ENCODE measurements at regions not wholly inside any gene's neighbourhood (a gene's known extent, or its start where the extent isn't known, plus 50 kb on each side); places are given as distances from the start of the nearest gene placed in this dataset.

DNA sequence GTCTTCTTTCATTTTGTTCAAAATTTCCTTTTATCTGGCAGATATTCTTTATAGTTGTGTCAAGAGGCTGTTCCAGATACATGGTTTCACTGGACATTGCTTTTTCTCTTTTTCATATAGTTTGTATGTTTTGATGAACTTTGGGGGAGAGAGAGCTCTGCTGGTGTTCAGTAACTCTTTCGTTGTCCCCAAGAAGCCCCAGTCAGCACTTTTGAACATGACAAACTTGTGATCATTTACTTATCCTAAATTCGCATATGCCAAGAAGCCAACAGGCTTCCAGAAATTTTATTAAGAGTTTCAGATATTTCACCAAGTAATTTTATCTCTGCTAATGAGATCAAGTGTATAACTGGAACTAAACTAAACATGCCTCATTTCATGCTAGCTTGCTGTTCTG is 275.8 kb upstream of the GPC6 start:
- TF ChIP-seq RNF2 (IDR thresholded peaks at IDR 0.05; ENCODE audit: borderline replicate concordance, low read depth, low read length, missing control alignments, poor library complexity, severe bottlenecking) (no peak), JUN (IDR thresholded peaks at IDR 0.05; ENCODE audit: low read depth, low read length) (no peak), SUZ12 (IDR thresholded peaks at IDR 0.05; ENCODE audit: low read length) (no peak), ZNF274 (IDR thresholded peaks at IDR 0.05; ENCODE audit: borderline replicate concordance, extremely low read depth, low read length) (no peak), CHD1 (IDR thresholded peaks at IDR 0.05; ENCODE audit: low read depth, low read length) (no peak), CREB1 (IDR thresholded peaks at IDR 0.05) (no peak), EP300 (IDR thresholded peaks at IDR 0.05; ENCODE audit: borderline replicate concordance in 1 of 2, low read depth in 2 of 2, low read length in 2 of 2) (no peak), ATF2 (IDR thresholded peaks at IDR 0.05; ENCODE audit: low read length) (no peak), JUND (IDR thresholded peaks at IDR 0.05; ENCODE audit: low read length) (no peak)
- TF ChIP-seq, protein P1, sequence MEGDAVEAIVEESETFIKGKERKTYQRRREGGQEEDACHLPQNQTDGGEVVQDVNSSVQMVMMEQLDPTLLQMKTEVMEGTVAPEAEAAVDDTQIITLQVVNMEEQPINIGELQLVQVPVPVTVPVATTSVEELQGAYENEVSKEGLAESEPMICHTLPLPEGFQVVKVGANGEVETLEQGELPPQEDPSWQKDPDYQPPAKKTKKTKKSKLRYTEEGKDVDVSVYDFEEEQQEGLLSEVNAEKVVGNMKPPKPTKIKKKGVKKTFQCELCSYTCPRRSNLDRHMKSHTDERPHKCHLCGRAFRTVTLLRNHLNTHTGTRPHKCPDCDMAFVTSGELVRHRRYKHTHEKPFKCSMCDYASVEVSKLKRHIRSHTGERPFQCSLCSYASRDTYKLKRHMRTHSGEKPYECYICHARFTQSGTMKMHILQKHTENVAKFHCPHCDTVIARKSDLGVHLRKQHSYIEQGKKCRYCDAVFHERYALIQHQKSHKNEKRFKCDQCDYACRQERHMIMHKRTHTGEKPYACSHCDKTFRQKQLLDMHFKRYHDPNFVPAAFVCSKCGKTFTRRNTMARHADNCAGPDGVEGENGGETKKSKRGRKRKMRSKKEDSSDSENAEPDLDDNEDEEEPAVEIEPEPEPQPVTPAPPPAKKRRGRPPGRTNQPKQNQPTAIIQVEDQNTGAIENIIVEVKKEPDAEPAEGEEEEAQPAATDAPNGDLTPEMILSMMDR (IDR thresholded peaks at IDR 0.05; ENCODE audit: control extremely low read depth in 1 of 3, insufficient read depth in 1 of 3, low read depth in 1 of 3, low read length in 3 of 3), result no peak
